ENCODE measurements at regions not wholly inside any gene's neighbourhood (a gene's known extent, or its start where the extent isn't known, plus 50 kb on each side); places are given as distances from the start of the nearest gene placed in this dataset.

- Histone ChIP-seq H3K27ac (ENCODE audit: low read depth in 2 of 2, low read length in 1 of 2) (no peak overlapping the region), H3K9me3 (no peaks in the 10 kb centered on the region), H4K20me1 (ENCODE audit: insufficient read depth) (no peaks in the 10 kb centered on the region), H3K9ac (no peak overlapping the region), H3F3A (replicated peaks; ENCODE audit: insufficient read depth) (no peaks in the 10 kb centered on the region), H2AFZ (ENCODE audit: low read depth) (peak overlapping the region; percentile 0; the same call in 1 of the 2 replicates), H3K4me2 (no peak overlapping the region), H3K79me2 (ENCODE audit: insufficient read depth) (no peaks in the 10 kb centered on the region), H3K4me1 (ENCODE audit: control insufficient read depth in 1 of 2, insufficient read depth in 2 of 2, low read depth in 1 of 2, low read length in 1 of 2) (peaks cover 0 to 6% of the 10 kb centered on the region in 2 experiments; a peak in 2 of 4 replicates), H3K9me2 (no peaks in the 10 kb centered on the region), H3K4me3 (ENCODE audit: low read depth in 2 of 2, low read length in 1 of 2) (no peak overlapping the region), H3K27me3 (ENCODE audit: insufficient read depth) (no peaks in the 10 kb centered on the region), H3K36me3 (replicated peaks in 1 of 2; ENCODE audit: control insufficient read depth in 1 of 2, insufficient read depth in 2 of 2, low read length in 1 of 2) (no peaks in the 10 kb centered on the region)
- WGBS (ENCODE audit: low lambda C conversion rate): 83% methylated on average over 3 of the region's 3 CpGs
- CTCF ChIA-PET: interaction anchor here (0.9 to 1.5 kb wide), 2 partner anchors 9 to 26 kb away, joined by 3 to 4 read pairs; no protein-coding TSS in a partner anchor
- TF ChIP-seq RAD21 (IDR thresholded peaks at IDR 0.05; ENCODE audit: low read length) (no peak), JUND (IDR thresholded peaks at IDR 0.05) (no peak), EP300 (IDR thresholded peaks at IDR 0.05; ENCODE audit: borderline replicate concordance in 1 of 2, low read depth in 1 of 2, low read length in 1 of 2) (no peak), TCF12 (IDR thresholded peaks at IDR 0.05) (no peak), GATA2 (CRISPR knock-in tag; IDR thresholded peaks at IDR 0.05) (no peak), YY1 (IDR thresholded peaks at IDR 0.05; ENCODE audit: low read depth) (no peak), RXRA (IDR thresholded peaks at IDR 0.05; ENCODE audit: borderline replicate concordance, low read depth) (no peak), ZBTB33 (IDR thresholded peaks at IDR 0.05; ENCODE audit: borderline replicate concordance, low read depth) (no peak), EZH2phosphoT487 (IDR thresholded peaks at IDR 0.05; ENCODE audit: borderline replicate concordance, low read depth) (no peak)
- POLR2A ChIA-PET: no interaction called here
- no peak for DNase-seq
Measured at GRCh38 chr7:84536271-84536870, 341.8 kb upstream of the SEMA3A start.

GRCh38 chr7:84535580-84536270 is 341.1 kb upstream of the SEMA3A start:
- H3K9ac ChIP-seq: no peak overlapping the region
- H3K4me3 ChIP-seq (ENCODE audit: low read depth in 2 of 2, low read length in 1 of 2): no peak overlapping the region
- no peak overlapping the region for H3K4me2 ChIP-seq
- no peaks in the 10 kb centered on the region for H3K27me3 ChIP-seq (ENCODE audit: insufficient read depth)
- H3F3A ChIP-seq (replicated peaks; ENCODE audit: insufficient read depth): no peaks in the 10 kb centered on the region
- DNase-seq: peak; percentile 29
- POLR2A ChIA-PET: no interaction called here
- H3K27ac ChIP-seq (ENCODE audit: low read depth in 2 of 2, low read length in 1 of 2): no peak overlapping the region
- H3K9me2 ChIP-seq: no peaks in the 10 kb centered on the region
- peak; percentile 76 for TF ChIP-seq RCOR1 (IDR thresholded peaks at IDR 0.05; ENCODE audit: low read length)
- TF ChIP-seq SMC3 (IDR thresholded peaks at IDR 0.05; ENCODE audit: low read depth, low read length): no peak
- TF ChIP-seq EP300 (IDR thresholded peaks at IDR 0.05; ENCODE audit: borderline replicate concordance in 1 of 2, low read depth in 1 of 2, low read length in 1 of 2): peak in 1 of 2 experiments; percentile 63; a peak in 1 of 4 replicates
- peak; percentile 78 for TF ChIP-seq GATA2 (CRISPR knock-in tag; IDR thresholded peaks at IDR 0.05)
- peak; percentile 8; the same call in 1 of the 2 replicates for TF ChIP-seq RAD21 (IDR thresholded peaks at IDR 0.05; ENCODE audit: low read length)
- no peaks in the 10 kb centered on the region for H3K79me2 ChIP-seq (ENCODE audit: insufficient read depth)
- H2AFZ ChIP-seq (ENCODE audit: low read depth): peak overlapping the region; percentile 0; the same call in 1 of the 2 replicates
- H3K4me1 ChIP-seq (ENCODE audit: control insufficient read depth in 1 of 2, insufficient read depth in 2 of 2, low read depth in 1 of 2, low read length in 1 of 2): peaks cover 0 to 6% of the 10 kb centered on the region in 2 experiments; a peak in 2 of 4 replicates
- H3K36me3 ChIP-seq (replicated peaks in 1 of 2; ENCODE audit: control insufficient read depth in 1 of 2, insufficient read depth in 2 of 2, low read length in 1 of 2): no peaks in the 10 kb centered on the region
- 41% methylated on average over 3 of the region's 3 CpGs for WGBS (ENCODE audit: low lambda C conversion rate)
- no peaks in the 10 kb centered on the region for H4K20me1 ChIP-seq (ENCODE audit: insufficient read depth)
- H3K9me3 ChIP-seq: no peaks in the 10 kb centered on the region
- CTCF ChIA-PET: interaction anchor here (0.9 to 1.5 kb wide), 3 partner anchors 9 to 27 kb away, joined by 3 to 4 read pairs (median 3); no protein-coding TSS in a partner anchor
